Endothelial cell of umbilical vein (primary cell): ENCODE measurements at regions not wholly inside any gene's neighbourhood (a gene's known extent, or its start where the extent isn't known, plus 50 kb on each side); places are given as distances from the start of the nearest gene placed in this dataset.

ENCODE experiments used
- BruUV-seq: library from RNA; stranded (reverse); fragments of 400-500 nt; replicated peaks from 2 replicates; lab custom pipeline; 2021; lab: Mats Ljungman, UMichigan
- CTCF ChIA-PET: fragments of 300-600, 350-600 bp; sonication (Branson Sonifier 250); formaldehyde crosslinking; loops from one replicate; lab custom pipeline; 2021; ENCODE audit warnings: antibody characterized with exemption, inconsistent platforms; lab: Charles Lee
- POLR2A ChIA-PET: fragments of 300-600, 350-600 bp; sonication (Branson Sonifier 250); formaldehyde crosslinking; loops from one replicate; lab custom pipeline; 2021; ENCODE audit warnings: antibody characterized with exemption, inconsistent platforms; lab: Charles Lee
- DNase-seq: peaks from one replicate; pipeline ENCODE4 v3.0.0-alpha.2; 2011; ENCODE audit warnings: low read depth, low spot score
- FAIRE-seq: peaks from 2 replicates; lab custom pipeline; 2011; peaks lifted over from hg19 to GRCh38; lab: Jason Lieb, UNC
- H2AFZ ChIP-seq: 2 replicates; pipeline ENCODE4 v1.6.0; 2012; ENCODE audit warnings: low read depth, low read length, control low read depth, inconsistent platforms
- H3K27ac ChIP-seq: 2 replicates; pipeline ENCODE4 v1.5.1; 2011; ENCODE audit warnings: low read depth, mild to moderate bottlenecking, control low read depth, low read length, moderate library complexity; ENCODE audit not compliant: insufficient read depth
- H3K27me3 ChIP-seq, 2 experiments: 2 replicates each; pipeline versions ENCODE4 v1.6.0 to v1.6.1; 2011; ENCODE audit warnings: low read length in 2 of 2, mixed read lengths in 1 of 2; ENCODE audit not compliant: control insufficient read depth in 2 of 2, insufficient read depth in 2 of 2
- H3K36me3 ChIP-seq, 2 experiments: 2 replicates in 1 of 2; 3 replicates in 1 of 2; pipeline ENCODE4 v1.5.1; 2011; ENCODE audit warnings: low read length in 2 of 2, mild to moderate bottlenecking in 1 of 2, moderate library complexity in 1 of 2; ENCODE audit not compliant: control insufficient read depth in 2 of 2, insufficient read depth in 2 of 2; ENCODE audit errors: extremely low read depth in 1 of 2
- H3K4me1 ChIP-seq: 3 replicates; pipeline ENCODE4 v1.5.1; 2011; ENCODE audit warnings: mild to moderate bottlenecking, low read length; ENCODE audit not compliant: control insufficient read depth, insufficient read depth; ENCODE audit errors: extremely low read depth
- H3K4me2 ChIP-seq: 2 replicates; pipeline ENCODE4 v1.6.1; 2011; ENCODE audit warnings: low read length, control low read depth, mixed read lengths; ENCODE audit not compliant: insufficient read depth
- H3K4me3 ChIP-seq, 3 experiments: fragments of 200-600 bp in 1 of 3; sonication (generic), shearing (Covaris generic) in 1 of 3; replicated peaks in 1 of 3; 2 replicates each; pipeline ENCODE4 v1.5.1; 2011 to 2016; ENCODE audit warnings: control low read depth in 3 of 3, low read length in 3 of 3, mild to moderate bottlenecking in 2 of 3, inconsistent platforms in 1 of 3, low read depth in 1 of 3, moderate library complexity in 1 of 3; ENCODE audit not compliant: insufficient read depth in 1 of 3
- H3K79me2 ChIP-seq: 2 replicates; pipeline ENCODE4 v1.6.0; 2012; ENCODE audit warnings: low read length, inconsistent platforms; ENCODE audit not compliant: control insufficient read depth, insufficient read depth
- H3K9ac ChIP-seq: replicated peaks from 2 replicates; pipeline ENCODE3; 2011; ENCODE audit warnings: low read length, control low read depth; ENCODE audit not compliant: insufficient read depth; ENCODE audit errors: extremely low read depth
- H3K9me1 ChIP-seq: replicated peaks from 3 replicates; pipeline ENCODE4 v1.6.0; 2011; ENCODE audit warnings: mild to moderate bottlenecking, low read length; ENCODE audit not compliant: control insufficient read depth, insufficient read depth; ENCODE audit errors: extremely low read depth
- H3K9me3 ChIP-seq: replicated peaks from 2 replicates; pipeline ENCODE4 v1.5.1; 2012; ENCODE audit warnings: low read length, inconsistent platforms; ENCODE audit not compliant: control insufficient read depth, insufficient read depth
- H4K20me1 ChIP-seq: replicated peaks from 2 replicates; pipeline ENCODE3; 2011; ENCODE audit warnings: mild to moderate bottlenecking, low read length; ENCODE audit not compliant: control insufficient read depth, insufficient read depth; ENCODE audit errors: extremely low read depth
- CTCF ChIP-seq, 2 donors: IDR thresholded peaks; 1 replicate in 1 of 2; 2 replicates in 1 of 2; pipeline ENCODE4 v1.5.1; 2011; ENCODE audit warnings: low read length in 2 of 2, mild to moderate bottlenecking in 2 of 2, moderate library complexity in 2 of 2, control low read depth in 1 of 2, inconsistent platforms in 1 of 2, low read depth in 1 of 2; ENCODE audit not compliant: insufficient read depth in 1 of 2; ENCODE audit errors: extremely low read depth in 1 of 2
- EZH2 ChIP-seq: IDR thresholded peaks from 2 replicates; pipeline ENCODE4 v1.6.1; 2012; ENCODE audit warnings: borderline replicate concordance, low read depth, mild to moderate bottlenecking, moderate library complexity, low read length, inconsistent platforms; ENCODE audit not compliant: severe bottlenecking
- FOS ChIP-seq: IDR thresholded peaks from 2 replicates; pipeline ENCODE4 v1.6.1; 2011; ENCODE audit warnings: mild to moderate bottlenecking, low read length, moderate library complexity, borderline replicate concordance; ENCODE audit not compliant: insufficient read depth
- GATA2 ChIP-seq: IDR thresholded peaks from 2 replicates; pipeline ENCODE4 v1.7.0; 2011; ENCODE audit warnings: low read depth, mild to moderate bottlenecking, moderate library complexity, mixed read lengths, low read length; ENCODE audit not compliant: insufficient read length, insufficient read depth
- JUN ChIP-seq: IDR thresholded peaks from 2 replicates; pipeline ENCODE4 v1.6.1; 2011; ENCODE audit warnings: borderline replicate concordance, low read depth; ENCODE audit not compliant: insufficient read length, insufficient read depth
- MAX ChIP-seq: IDR thresholded peaks from 2 replicates; pipeline ENCODE4 v1.6.1; 2011; ENCODE audit not compliant: insufficient read depth, insufficient read length
- MYC ChIP-seq: IDR thresholded peaks from one replicate; pipeline ENCODE4 v1.6.1; 2011; ENCODE audit warnings: mild to moderate bottlenecking, low read depth, low read length
- POLR2A ChIP-seq: IDR thresholded peaks from 2 replicates; pipeline ENCODE4 v1.6.1; 2012; ENCODE audit warnings: low read depth, mild to moderate bottlenecking, control low read depth, low read length
- POLR2AphosphoS5 ChIP-seq: IDR thresholded peaks from 2 replicates; pipeline ENCODE4 v1.6.1; 2012; ENCODE audit warnings: low read depth, mild to moderate bottlenecking, control low read depth, low read length, moderate library complexity; ENCODE audit not compliant: insufficient read depth
- dilution Hi-C: fragments of 300-500 bp; cut with MboI; formaldehyde crosslinking; loops from one replicate; pipeline ENCODE4 v1.15.0; 2019; ENCODE audit warnings: low sequenced_read_pairs; ENCODE audit not compliant: extremely low pct_ligation_motif_present
- intact Hi-C: fragments of 100-400 bp; cut with micrococcal nuclease; formaldehyde crosslinking; loops from one replicate; pipeline ENCODE4 v1.10.0; 2022

- BruUV-seq = no TSS peak
- peaks cover 3% of the 10 kb centered on the region for H3K4me1 ChIP-seq
- no peaks in the 10 kb centered on the region for H3K27me3 ChIP-seq
- H4K20me1 ChIP-seq = no peaks in the 10 kb centered on the region
- no peaks in the 10 kb centered on the region for H3K36me3 ChIP-seq
- H3K79me2 ChIP-seq = no peaks in the 10 kb centered on the region
- dilution Hi-C loops (no loop called here), intact Hi-C loops (no loop called here)
- H3K9me3 ChIP-seq = no peaks in the 10 kb centered on the region
- H3K9ac ChIP-seq = no peak overlapping the region
- no peak overlapping the region for H3K4me3 ChIP-seq
- TF ChIP-seq POLR2A (no peak), EZH2 (no peak), MAX (no peak), GATA2 (no peak), JUN (no peak), FOS (no peak), POLR2AphosphoS5 (no peak), MYC (no peak), CTCF (IDR thresholded peaks at IDR 0.05; ENCODE audit: extremely low read depth in 1 of 2, insufficient read depth in 1 of 2, low read depth in 1 of 2, low read length in 2 of 2) (no peak)
- no peaks in the 10 kb centered on the region for H3K9me1 ChIP-seq
- no peak overlapping the region for H3K27ac ChIP-seq
- FAIRE-seq = no peak
- H3K4me2 ChIP-seq = no peak overlapping the region
- DNase-seq = no peak
- POLR2A ChIA-PET = no interaction called here
- CTCF ChIA-PET = no interaction called here
- H2AFZ ChIP-seq = no peak overlapping the region
Observed at GRCh38 chr9:16028548-16028947, 475.7 kb downstream of the CCDC171 start.
